ENCODE measurements at regions not wholly inside any gene's neighbourhood (a gene's known extent, or its start where the extent isn't known, plus 50 kb on each side); places are given as distances from the start of the nearest gene placed in this dataset.

DNA sequence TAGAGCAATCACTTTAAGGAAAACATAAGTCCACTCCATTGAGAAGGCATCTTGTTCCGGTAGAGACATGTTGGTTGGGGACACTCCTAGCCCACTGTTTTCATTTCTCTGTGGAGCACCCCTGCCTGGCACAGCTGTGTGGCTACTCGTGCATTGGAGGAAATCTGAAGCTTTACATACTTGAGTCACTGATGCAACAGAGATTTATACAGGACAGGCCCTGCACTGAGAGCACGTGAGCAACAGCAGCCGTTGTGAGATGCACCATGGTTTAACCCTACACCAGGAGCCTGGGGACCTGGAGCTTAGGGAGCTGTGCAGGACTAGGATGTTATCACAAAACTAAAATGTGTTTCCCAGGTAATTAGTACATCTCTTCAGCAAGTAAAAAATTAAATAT, 230.7 kb upstream of the IRX1 start:
- Histone ChIP-seq H3K56ac (replicated peaks; ENCODE audit: insufficient read length, low read depth, low read length) (no peak overlapping the region), H2AFZ (ENCODE audit: low read length) (no peak overlapping the region), H3K4me3 (ENCODE audit: extremely low read depth in 1 of 4, insufficient read depth in 2 of 4, low read depth in 3 of 4, low read length in 4 of 4) (no peak overlapping the region), H3K23me2 (ENCODE audit: low read depth, low read length) (no peaks in the 10 kb centered on the region), H3K4me2 (ENCODE audit: insufficient read depth in 1 of 2, low read depth in 2 of 2, low read length in 2 of 2) (no peak overlapping the region), H4K8ac (ENCODE audit: extremely low read depth, insufficient read depth, low read length) (no peak overlapping the region), H2BK15ac (ENCODE audit: low read length) (no peak overlapping the region), H3K9ac (replicated peaks in 1 of 4; ENCODE audit: extremely low read depth in 1 of 4, low read depth in 3 of 4, low read length in 3 of 4) (no peak overlapping the region), H2BK5ac (ENCODE audit: low read depth, low read length) (no peak overlapping the region), H3K27ac (ENCODE audit: low read depth, low read length) (no peak overlapping the region), H2BK120ac (replicated peaks; ENCODE audit: low read depth, low read length) (no peak overlapping the region), H3K23ac (ENCODE audit: insufficient read length) (no peak overlapping the region), H3K36me3 (ENCODE audit: control insufficient read depth in 2 of 4, insufficient read depth in 4 of 4, low read length in 3 of 4) (no peaks in the 10 kb centered on the region), H3K79me2 (ENCODE audit: control insufficient read depth in 1 of 2, insufficient read depth in 2 of 2, low read length in 2 of 2) (no peaks in the 10 kb centered on the region), H2AK5ac (ENCODE audit: low read depth, low read length) (no peak overlapping the region), H2BK20ac (ENCODE audit: low read length) (no peak overlapping the region), H4K91ac (replicated peaks; ENCODE audit: insufficient read length, low read length) (no peak overlapping the region), H3K4ac (replicated peaks; ENCODE audit: insufficient read length, low read depth, low read length) (no peak overlapping the region), H3K4me1 (replicated peaks in 1 of 4; ENCODE audit: control insufficient read depth in 3 of 4, insufficient read depth in 4 of 4, low read length in 3 of 4) (no peaks in the 10 kb centered on the region), H2BK12ac (ENCODE audit: low read depth, low read length) (no peak overlapping the region), H3K14ac (ENCODE audit: insufficient read length) (no peak overlapping the region), H4K5ac (ENCODE audit: insufficient read length, low read depth, low read length) (no peak overlapping the region), H3K18ac (ENCODE audit: extremely low read depth, low read length) (no peak overlapping the region), H3K9me3 (ENCODE audit: insufficient read depth in 2 of 2, low read depth in 1 of 2, low read length in 1 of 2) (0 out of 4 replicates have a peak, but pooled peaks cover 0 to 3% of the 10 kb centered on the region in 2 experiments), H3K27me3 (replicated peaks in 1 of 4; ENCODE audit: control insufficient read depth in 3 of 4, extremely low read depth in 1 of 4, insufficient read depth in 3 of 4, low read length in 3 of 4) (no peaks in the 10 kb centered on the region), H4K20me1 (replicated peaks in 1 of 2; ENCODE audit: control insufficient read depth in 1 of 2, insufficient read depth in 2 of 2, low read length in 2 of 2) (no peaks in the 10 kb centered on the region), H3K79me1 (ENCODE audit: low read depth, low read length) (no peaks in the 10 kb centered on the region)
- no peak for DNase-seq (ENCODE audit: low read depth in 1 of 2, low spot score in 2 of 2)
- ChIA-PET CTCF (ENCODE audit: partially characterized antibody) (no interaction called here), POLR2A (ENCODE audit: partially characterized antibody) (no interaction called here)
- TF ChIP-seq BRCA1 (IDR thresholded peaks at IDR 0.05; ENCODE audit: low read depth, low read length) (no peak), MAFK (IDR thresholded peaks at IDR 0.05; ENCODE audit: low read depth, low read length) (no peak), PHF8 (conservative IDR thresholded peaks at IDR 0.05; ENCODE audit: low read depth, low read length) (no peak), SIRT6 (IDR thresholded peaks at IDR 0.05; ENCODE audit: low read length) (no peak), CHD2 (IDR thresholded peaks at IDR 0.05; ENCODE audit: low read length) (no peak), GTF2F1 (IDR thresholded peaks at IDR 0.05; ENCODE audit: borderline replicate concordance, low read depth, low read length) (no peak), CEBPB (IDR thresholded peaks at IDR 0.05; ENCODE audit: low read depth, low read length) (no peak), TCF12 (IDR thresholded peaks at IDR 0.05; ENCODE audit: low read depth, low read length) (no peak), POLR2A (IDR thresholded peaks at IDR 0.05; ENCODE audit: control extremely low read depth in 1 of 2, low read depth in 2 of 2, low read length in 2 of 2) (no peak), RBBP5 (IDR thresholded peaks at IDR 0.05; ENCODE audit: borderline replicate concordance, low read depth, low read length) (no peak), EZH2 (IDR thresholded peaks at IDR 0.05; ENCODE audit: low read depth, low read length, severe bottlenecking) (no peak), POLR2AphosphoS5 (IDR thresholded peaks at IDR 0.05; ENCODE audit: low read depth, low read length) (no peak), YY1 (IDR thresholded peaks at IDR 0.05; ENCODE audit: low read depth, low read length) (no peak), CHD1 (IDR thresholded peaks at IDR 0.05; ENCODE audit: low read depth, low read length) (no peak), BCL11A (IDR thresholded peaks at IDR 0.05; ENCODE audit: low read depth in 2 of 2, low read length in 2 of 2) (no peak), EP300 (IDR thresholded peaks at IDR 0.05; ENCODE audit: borderline replicate concordance in 1 of 2, low read depth in 2 of 2, low read length in 2 of 2) (no peak)
- no peak for FAIRE-seq
- 98% methylated on average over 4 of the region's 4 CpGs; no CpG with 5 or more reads in 1 of the 2 experiments for WGBS, 2 experiments (ENCODE audit: extremely low coverage in 1 of 2, insufficient coverage in 1 of 2, insufficient read length in 1 of 2, insufficient replicate concordance in 2 of 2, low coverage in 1 of 2, low lambda C conversion rate in 2 of 2, missing lambda C conversion rate in 1 of 2)
